Loucy (cell line): ENCODE measurements at regions not wholly inside any gene's neighbourhood (a gene's known extent, or its start where the extent isn't known, plus 50 kb on each side); places are given as distances from the start of the nearest gene placed in this dataset.

Experiments
- EZH2phosphoT487 ChIP-seq: fragments of 200-600 bp; IDR thresholded peaks from 2 replicates; pipeline ENCODE4 v1.6.1; 2018; ENCODE audit warnings: antibody characterized with exemption, mild to moderate bottlenecking, moderate library complexity, borderline replicate concordance
- TF ChIP-seq, protein P1 (sequence below): fragments of 200-600 bp; sonication (generic); conservative IDR thresholded peaks from 2 replicates; pipeline ENCODE4 v1.5.1; 2014; ENCODE audit warnings: mild to moderate bottlenecking, antibody characterized with exemption, low read length

- TF ChIP-seq, protein P1, sequence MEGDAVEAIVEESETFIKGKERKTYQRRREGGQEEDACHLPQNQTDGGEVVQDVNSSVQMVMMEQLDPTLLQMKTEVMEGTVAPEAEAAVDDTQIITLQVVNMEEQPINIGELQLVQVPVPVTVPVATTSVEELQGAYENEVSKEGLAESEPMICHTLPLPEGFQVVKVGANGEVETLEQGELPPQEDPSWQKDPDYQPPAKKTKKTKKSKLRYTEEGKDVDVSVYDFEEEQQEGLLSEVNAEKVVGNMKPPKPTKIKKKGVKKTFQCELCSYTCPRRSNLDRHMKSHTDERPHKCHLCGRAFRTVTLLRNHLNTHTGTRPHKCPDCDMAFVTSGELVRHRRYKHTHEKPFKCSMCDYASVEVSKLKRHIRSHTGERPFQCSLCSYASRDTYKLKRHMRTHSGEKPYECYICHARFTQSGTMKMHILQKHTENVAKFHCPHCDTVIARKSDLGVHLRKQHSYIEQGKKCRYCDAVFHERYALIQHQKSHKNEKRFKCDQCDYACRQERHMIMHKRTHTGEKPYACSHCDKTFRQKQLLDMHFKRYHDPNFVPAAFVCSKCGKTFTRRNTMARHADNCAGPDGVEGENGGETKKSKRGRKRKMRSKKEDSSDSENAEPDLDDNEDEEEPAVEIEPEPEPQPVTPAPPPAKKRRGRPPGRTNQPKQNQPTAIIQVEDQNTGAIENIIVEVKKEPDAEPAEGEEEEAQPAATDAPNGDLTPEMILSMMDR = no peak
- no peak for TF ChIP-seq EZH2phosphoT487
Observed at GRCh38 chr2:235247001-235247400, 246.8 kb upstream of the AGAP1 start.
